ENCODE measurements at regions not wholly inside any gene's neighbourhood (a gene's known extent, or its start where the extent isn't known, plus 50 kb on each side); places are given as distances from the start of the nearest gene placed in this dataset.

DNA sequence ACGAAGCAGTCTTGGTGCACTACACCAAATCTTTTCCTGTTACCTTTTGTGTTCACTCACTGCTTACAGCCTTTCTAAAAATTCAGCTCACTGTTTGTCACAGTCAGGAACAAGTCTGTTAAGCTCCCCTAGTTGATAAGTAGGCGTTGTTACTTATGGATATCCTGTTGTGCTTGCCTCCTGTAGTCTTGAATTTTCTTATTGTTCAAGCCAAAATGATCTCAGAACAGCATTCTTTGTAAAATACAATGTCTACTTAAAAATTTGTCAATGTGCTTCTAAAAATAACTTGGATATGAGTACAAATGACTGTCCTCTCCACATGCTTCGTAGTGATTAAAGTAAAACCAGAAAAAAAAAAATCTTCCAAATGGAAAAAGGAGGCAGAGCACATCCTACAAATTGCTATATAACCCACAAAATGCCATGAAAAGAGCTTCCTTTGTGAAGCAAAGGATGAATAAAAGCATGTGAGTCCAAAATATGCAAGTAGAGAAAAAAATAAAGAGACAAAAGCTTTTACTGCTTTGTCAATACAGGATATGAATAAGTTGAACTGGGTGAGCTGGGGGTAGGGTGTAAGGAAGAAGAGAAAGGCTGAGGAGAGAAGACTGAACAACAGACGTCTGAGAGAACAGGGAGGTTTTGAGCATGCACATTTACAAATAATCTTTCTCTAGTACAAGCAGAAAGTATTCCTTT is 228.9 kb upstream of the ADGRL4 start:
- TF ChIP-seq, protein P1, sequence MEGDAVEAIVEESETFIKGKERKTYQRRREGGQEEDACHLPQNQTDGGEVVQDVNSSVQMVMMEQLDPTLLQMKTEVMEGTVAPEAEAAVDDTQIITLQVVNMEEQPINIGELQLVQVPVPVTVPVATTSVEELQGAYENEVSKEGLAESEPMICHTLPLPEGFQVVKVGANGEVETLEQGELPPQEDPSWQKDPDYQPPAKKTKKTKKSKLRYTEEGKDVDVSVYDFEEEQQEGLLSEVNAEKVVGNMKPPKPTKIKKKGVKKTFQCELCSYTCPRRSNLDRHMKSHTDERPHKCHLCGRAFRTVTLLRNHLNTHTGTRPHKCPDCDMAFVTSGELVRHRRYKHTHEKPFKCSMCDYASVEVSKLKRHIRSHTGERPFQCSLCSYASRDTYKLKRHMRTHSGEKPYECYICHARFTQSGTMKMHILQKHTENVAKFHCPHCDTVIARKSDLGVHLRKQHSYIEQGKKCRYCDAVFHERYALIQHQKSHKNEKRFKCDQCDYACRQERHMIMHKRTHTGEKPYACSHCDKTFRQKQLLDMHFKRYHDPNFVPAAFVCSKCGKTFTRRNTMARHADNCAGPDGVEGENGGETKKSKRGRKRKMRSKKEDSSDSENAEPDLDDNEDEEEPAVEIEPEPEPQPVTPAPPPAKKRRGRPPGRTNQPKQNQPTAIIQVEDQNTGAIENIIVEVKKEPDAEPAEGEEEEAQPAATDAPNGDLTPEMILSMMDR (conservative IDR thresholded peaks at IDR 0.05; ENCODE audit: low read length), result no peak
- TF ChIP-seq EZH2phosphoT487 (IDR thresholded peaks at IDR 0.05; ENCODE audit: borderline replicate concordance, low read depth, low read length), result no peak
